DMS 273 (cell line): ENCODE measurements at regions not wholly inside any gene's neighbourhood (a gene's known extent, or its start where the extent isn't known, plus 50 kb on each side); places are given as distances from the start of the nearest gene placed in this dataset.

Experiments used
- DNase-seq: peaks from one replicate; lab custom pipeline; 2025; ENCODE audit not compliant: unreplicated experiment; lab: John Stamatoyannopoulos, UW

DNA sequence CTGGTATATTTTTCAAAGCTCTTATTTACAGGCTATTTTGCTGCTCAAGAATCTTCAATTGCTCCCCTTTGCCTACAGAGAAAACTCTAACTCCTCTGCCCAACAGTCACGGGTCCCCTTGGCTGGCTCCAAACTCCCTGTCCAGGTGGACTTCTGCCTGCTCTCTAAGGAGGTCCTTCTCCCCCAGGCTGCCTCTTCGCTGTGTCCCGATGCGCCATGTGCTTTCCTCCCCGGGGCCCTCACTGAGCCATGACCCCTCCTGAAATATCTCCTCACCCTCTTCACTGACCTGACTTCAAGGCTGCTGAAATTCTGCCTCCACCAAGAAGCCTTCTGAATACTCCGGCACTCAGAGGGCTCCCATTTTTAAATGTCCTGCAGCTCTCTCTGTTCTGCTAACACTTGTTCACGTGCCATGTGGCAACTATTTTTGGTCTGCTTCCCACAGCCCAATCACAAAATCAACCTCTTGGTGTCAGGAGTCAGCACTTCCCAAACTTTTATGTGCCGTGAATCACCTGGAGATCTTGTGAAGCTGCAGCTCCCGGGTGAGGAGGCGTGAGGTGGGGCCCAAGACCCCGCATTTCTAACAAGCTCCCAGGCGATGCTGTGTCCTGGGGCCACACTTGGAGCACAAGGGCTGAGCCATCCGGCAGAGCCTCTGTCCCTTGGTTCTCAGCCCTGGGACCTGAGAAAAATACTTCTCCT, 85.7 kb upstream of the COL13A1 start:
- no peak for DNase-seq

DNA sequence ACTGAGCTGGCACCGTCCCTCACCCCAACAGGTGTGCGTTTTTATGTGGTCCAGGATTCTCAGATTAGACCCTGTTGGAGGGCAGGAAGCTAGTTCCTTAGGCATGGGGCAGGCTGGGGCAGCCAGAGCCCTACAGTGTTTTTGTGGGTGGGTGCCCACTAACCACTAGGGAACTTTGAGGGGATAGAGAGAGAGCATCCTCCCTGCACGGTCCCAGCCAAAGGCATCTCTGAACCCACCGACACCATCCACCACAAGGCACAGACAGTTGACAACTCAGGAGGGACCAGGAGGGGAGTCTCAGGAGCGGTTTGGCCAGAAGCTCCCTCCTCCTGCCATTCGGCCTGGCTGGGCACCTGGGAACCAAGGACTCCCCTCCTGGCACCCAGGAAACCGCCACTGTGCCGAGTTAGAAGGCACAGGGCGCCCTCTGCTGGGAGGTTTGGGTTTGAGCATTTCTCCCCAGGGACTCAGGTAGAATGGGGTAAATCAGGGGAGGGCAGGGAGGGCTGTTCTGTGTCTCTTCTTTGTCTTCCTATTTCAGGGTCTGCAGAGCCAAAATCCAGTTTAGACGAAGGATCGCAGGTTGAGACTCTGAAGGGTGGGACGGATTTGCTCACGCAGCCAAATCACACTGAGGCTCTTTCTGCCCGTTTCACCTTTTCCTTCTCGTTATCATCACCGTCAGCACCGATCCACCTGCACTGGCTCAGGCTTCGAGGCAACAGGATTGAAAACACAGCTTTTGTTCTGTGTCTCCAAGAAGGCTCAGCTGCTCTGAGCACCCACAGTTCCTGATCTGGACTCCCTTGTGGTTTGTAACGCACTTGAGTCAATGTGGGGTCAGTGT, 84.8 kb upstream of the COL13A1 start:
- peak; percentile 81 for DNase-seq

DNA sequence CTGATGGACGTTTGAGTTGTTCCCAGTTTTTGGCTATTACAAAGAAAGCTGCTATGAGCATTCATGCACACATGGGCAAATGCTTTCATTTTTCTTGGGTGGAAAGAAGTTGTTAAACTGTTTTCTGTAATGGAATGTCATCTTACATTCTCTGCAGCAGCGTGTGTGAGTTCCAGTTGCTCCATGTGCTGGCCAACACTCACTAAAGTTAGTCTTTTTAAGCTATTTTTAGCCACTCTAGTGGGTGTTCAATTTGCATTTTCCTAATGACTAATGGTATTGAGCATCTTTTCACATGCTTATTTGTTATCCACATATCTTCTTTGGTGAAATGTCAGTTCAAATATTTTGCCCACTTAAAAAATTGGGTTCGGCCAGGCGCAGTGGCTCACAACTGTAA, 82.8 kb upstream of the COL13A1 start:
- DNase-seq, result no peak

DNA sequence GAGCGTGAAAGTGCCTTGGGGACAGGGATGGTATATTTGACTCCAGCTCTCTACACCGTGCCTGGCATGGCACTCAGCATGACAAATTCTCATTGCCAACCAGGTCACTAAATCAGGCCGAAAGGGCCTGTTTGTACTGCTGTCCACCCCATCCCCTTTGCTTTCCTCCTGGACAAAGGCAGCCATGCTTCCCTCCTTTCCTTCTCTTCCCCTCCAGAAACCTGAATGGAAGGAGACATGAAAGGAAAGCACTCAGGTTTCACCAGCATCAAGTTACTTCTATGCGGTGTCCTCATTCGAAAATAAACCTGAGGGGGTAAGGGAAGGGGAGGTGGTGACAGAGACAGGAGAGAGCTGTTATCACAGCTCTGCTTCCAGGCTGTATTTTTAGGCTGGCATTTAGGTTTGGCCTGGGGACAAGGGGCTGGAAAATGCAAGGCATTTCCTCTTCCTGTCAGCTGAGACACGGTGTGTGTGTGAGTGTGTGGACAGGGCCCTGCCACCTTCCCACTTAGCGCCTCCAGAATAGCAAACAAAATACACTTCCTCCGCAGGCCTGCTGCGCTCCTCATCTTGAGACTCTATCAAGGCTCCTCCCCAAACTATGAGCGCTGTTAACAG, 79.9 kb upstream of the COL13A1 start:
- DNase-seq, result no peak

DNA sequence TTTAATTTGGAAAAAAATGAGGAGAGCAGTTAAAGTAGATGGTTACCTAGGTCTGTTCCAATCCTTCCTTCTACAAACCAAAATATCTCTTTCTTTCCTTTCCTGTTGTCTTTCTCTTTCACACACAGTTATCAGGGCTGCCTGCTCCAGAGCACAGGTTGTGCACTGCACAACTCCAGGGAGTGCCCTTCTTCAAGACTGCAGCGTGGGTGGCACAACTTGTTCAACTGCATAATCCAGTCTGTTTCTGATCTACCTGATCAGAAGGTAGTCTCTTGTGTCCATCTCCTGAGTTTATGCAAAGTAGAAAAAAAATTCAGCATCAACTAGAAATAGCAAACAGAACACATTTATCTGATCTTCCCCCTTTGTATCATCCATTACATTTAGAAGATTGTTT, 78.1 kb upstream of the COL13A1 start:
- no peak for DNase-seq

DNA sequence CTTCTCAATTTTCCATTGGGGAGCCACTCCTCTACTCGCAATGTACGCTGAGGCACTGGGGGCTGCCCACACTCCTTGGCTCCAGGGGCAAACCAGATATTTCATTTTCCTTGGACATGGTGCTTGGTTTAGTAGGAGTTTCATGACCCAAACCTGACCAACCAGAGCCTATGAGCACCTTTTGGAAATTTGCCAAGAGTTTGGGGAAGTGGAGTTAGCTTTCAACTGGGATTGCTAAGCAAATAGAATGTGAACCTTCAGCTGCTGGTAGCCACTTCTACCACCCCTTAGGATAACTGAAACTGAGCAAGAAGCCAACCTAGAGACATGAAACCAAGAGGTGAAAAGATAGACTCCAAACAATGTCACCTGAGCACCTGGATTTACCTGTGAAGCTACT, 74.9 kb upstream of the COL13A1 start:
- peak; percentile 6 for DNase-seq

DNA sequence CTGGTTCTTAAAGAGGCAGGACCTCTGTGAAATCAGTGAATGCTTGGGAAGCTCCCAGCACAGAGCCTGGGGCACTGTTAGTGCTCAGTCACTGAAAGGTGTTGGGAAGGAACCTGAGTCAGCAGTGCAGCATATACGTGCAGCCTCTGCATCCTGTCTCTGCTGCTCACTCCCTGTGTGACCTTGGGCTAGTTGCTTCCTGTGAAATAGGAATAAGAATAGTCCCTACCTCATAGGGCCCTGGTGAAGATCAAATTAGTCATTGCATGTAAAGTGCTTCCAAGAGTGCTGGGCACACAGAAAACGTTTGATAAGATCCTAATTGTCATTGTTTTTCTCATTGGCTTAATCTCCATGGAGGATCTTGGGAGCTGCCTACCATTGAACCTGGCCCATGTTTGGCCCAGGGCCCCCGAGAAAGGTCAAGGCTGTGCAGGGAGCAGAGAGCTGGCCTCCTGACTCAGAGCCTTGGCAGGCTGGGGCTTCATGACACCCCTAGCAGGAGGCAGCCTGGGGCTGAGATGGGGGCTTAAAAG, 73.3 kb upstream of the COL13A1 start:
- DNase-seq, result no peak

DNA sequence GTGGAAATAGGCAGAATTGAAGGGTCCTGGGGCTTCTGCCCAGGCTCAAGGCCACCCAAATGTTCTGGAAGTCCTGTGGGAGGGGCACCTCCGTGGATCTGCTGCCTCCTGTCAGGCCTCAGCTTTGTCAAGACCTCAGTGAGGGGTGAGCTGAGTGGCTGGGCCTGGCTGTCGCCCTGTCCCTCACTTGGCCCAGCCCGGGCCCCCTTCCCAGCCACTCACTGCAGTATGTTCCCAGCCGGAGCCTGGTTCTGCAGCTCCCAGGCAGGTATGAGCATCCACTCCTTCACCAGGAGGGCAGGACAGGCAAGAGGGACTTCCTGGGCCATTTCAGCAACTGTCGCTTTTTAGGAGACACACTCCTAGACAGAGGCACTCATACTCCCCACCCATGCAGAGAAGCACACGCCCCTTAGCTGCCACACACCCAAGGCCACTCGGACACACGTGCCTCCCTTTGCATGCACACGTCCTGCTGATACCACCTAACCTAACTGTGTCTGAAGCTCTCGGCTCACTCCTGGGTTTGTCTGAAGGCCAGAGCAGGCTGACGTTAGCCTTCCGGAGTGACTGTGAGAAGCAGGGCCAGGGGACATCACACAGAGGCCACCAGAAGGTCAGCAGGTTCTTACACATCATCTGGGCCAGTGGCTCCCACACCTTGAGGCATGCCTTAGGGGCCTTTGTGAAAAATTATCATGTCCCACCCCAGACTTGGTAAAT, 72.2 kb upstream of the COL13A1 start:
- no peak for DNase-seq

DNA sequence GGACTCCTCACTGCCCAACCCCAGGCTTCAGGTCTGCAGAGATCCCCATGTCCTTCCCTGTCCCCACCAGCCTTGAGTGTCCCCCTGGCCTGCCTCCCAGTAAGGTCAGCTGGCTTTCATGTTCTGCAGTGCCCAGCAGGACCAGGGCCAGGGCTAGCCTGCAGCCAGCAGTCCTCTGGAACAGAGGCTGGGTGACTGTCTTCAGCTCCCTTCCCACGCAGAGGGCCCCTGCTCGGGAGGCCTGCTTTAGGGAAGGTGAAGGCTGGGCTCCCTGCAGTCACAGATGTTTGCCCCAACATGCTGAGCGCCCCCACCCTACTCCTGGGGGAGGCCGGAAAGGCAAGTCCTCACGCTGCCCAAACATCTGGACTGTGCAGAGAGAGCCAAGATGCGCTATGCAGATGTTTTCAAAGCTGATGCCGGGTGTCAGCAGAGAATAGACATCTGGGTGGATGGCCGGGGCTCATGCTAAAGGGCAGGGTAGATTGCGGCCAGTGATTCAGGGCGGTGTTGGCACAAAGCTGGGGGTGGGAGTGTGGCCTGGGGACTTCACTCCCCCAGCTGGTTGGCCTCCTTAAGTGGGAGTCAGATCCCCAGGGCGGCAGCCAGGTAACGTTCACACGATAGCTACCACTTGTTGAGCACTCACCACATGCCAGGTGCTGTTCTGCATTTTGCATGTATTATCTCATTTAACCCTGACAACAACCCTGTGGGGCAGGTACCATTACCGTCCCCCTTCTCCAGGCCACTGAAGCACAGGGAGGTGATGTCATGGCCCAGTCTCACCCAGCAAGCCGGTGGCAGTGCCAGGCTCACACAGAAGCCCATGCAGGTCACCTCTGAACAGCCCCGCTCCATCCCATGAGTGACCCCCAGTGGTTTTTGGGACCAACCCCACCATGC, 71.2 kb upstream of the COL13A1 start:
- DNase-seq, result no peak

DNA sequence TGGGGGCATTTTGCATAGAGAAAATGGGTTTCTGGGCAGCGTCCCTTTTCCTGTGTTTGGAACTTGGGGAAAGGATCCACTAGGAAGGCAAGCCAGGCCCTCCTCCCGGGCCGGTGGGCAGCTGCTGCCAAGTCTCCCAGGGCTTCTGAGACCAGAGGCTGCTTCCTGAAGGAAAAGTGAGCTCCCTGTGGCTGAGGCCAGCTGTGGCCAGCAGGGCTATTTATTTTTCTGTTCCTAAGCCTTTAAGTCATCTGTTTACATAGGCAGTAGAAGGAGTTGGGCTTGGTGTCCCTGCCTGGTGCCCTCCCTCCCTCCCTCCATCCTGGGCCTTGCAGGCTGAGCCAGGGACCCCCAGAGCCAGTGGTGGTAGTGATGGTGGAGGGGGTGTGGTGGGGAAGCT, 70.5 kb upstream of the COL13A1 start:
- DNase-seq, result no peak

DNA sequence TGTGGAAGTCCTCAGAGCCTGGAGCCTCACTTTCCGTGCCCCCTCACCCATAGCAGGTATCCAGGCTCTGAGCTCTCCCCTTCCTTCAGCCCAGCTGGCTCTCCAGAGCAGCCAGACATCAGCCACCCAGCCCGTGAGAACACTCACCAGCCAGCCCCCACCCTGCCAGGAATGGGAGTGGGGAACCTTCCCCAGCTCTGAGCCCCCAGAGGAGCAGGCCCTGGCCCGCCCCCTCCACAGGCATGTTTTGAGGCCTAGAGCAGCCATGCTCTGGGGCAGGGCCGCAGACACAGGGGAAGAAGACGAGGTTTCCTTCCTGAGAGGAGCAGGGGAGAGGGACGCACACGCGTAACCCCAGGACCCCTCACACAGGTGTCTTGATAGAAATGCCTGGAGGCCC, 70.0 kb upstream of the COL13A1 start:
- DNase-seq, result no peak

DNA sequence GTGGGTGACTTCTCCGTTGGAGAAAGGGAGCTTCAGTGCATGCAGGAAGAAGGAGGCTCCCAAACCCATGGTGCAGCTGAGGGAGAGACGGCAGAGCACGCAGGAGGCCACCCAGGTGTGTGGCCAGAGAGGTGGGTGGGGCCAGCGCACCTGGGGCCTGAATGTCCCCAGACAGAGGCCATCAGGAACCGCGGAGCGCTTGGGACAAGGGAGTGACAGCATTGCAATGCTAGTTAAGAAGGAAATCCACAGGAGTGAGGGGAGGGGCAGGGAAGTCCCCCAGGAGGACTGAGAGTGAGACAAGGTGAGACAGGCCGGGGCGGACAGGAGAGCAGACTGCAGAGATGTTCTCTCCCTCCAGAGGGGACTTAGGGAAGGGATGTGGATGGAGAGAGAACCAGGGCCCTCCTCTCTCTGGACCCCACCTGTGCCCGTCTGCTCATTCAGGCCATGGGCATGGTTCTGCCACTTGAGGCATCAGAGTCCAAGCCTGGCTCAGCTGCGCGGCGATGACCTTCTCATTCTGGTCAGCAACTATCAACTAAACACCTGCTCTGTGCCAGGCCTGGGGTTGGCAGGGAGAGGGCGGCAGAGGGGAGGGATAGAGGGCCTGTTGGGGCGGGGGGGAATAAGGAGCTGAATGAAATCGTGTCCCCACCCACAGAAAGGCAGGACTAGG, 69.4 kb upstream of the COL13A1 start:
- DNase-seq, result no peak

DNA sequence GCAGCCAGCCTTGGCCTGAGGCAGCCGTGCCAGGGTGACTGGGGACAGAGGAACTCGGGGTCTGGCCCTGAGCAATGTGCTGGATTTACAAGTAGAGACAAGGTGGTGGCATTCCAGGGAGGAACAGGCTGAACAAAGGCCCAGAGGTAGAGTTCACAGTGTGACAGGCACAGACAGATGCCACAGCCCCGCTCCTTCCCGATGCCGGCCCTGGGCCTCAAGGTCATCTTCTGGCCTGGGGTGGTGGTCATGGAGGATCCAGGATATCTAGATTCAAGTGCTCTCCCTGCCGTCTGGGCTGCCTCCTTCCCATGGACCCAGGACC, 68.9 kb upstream of the COL13A1 start:
- no peak for DNase-seq

DNA sequence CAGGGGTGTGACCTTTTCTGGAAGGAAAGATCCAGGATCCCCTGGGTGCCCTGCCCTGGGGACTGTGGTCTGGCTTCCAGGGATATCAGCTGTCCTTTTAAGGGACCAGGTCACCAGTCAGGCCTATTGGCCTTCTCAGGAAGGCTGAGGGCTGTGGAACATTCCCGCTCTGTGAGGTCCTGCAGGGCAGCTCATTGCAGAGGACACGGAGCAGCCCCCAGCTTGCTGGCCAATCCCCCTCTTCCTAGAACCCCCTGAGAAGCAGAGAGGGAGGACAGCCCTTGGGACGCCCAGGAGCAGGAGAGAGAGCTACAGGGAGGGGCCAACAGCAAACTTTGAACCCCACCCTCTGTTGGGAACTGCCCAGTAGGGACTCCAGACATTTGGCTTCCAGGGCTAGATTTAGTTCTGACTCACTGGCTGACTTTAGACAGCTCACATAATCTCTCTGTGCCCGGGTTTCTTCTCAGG, 67.9 kb upstream of the COL13A1 start:
- no peak for DNase-seq

DNA sequence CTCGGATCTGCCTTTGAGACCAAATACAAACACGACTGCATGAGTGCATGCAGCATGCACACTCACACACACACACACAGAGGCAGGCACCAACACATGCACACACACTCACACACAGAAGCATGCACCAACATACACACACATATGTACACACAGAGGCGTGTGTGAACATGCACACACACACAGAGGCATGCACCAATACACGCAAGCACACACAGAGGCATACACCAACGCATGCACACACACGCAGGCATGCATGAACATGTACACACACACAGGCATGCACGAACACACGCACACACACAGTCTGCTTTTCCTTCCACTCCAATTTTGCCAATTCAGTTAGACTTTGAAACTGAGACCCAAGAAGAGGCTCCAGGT, 67.3 kb upstream of the COL13A1 start:
- DNase-seq, result no peak

DNA sequence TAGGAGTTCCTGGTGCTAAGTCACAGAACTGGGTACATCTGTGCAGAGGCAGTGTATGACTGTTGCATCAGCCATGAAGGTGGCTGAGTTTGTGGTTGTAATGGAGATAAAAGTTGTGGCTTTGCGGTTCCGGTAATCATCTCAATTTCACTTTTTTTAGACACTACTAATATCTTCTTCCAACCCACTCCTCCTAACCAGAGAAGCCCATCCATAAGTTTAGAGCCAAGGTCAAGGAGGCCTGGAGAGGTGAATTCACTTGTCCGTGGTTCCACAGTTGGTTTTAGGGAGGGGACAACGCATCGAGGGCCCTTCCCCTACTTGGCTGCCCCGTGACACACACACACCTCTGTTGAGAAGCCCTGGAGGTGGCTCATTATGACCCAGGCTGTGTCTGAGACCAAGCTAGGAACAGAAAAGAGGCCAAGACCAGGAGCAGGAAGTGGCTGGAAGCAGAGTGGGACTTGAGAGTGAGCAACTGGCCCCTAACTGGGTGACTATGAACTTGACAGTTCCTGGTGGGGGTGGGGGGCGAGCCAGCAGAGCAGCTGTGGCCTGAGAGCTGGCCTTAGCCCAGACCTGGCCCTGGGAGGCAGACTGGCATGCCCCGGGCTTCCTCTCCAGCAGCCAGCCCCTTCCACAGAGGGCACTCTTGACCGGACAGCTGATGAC, 66.8 kb upstream of the COL13A1 start:
- no peak for DNase-seq

DNA sequence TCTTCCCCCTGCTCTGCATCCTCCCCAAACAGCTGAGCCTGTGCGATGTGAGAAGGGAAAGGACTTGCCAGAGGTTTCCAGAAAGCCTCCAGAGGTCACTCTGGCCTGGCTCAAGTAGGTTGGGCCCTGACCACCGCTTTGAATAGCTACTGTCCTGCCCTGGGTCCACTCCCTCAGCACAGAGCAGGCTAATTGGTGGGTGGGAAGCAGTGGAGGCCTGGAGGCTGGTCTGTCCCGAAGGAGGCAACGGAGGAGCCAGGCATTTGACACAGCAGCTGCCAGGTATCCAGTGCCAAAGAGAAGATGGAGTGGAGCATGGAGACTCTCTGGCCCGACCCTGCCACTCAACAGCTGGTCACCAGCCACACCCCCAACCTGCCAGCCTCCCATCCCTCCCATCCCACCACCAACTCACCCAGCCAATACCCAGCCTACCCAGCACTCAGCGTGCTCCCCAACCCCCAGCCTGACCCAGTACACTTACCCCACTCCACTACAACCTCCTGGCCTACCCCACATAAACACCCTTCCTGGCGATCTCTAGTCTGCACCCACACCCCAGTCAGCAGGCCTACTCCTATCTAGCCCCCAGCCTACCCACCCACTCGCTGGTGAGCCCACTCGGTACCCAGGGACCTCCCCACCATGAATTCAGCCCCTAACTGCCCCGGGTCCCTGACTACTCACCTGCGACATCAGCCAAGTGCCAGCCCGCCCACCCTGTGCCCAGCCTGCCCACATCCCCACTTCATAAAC, 64.6 kb upstream of the COL13A1 start:
- DNase-seq, result peak; percentile 22

DNA sequence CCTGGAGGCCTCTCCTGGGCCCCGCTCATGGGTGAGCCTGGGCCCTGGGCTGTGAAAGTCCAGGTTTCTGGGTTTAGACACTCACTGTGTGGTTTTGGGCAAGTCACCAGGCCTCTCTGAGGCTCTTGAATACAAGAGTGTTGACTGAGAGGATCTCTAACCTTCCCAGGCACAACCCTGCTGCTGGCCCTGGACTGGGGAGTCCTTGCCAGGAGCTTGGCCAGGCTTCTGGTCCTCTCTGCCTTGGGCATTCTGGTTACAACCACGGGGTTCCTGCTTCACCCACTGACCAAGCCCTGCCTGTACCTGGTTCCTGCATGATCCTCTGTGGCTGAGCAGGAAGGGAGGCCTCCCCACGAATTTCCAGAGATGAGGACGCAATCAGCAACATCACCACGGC, 63.6 kb upstream of the COL13A1 start:
- DNase-seq, result no peak
